ENCODE measurements at regions not wholly inside any gene's neighbourhood (a gene's known extent, or its start where the extent isn't known, plus 50 kb on each side); places are given as distances from the start of the nearest gene placed in this dataset.
A peak's percentile ranks its signal among the peaks of the same experiment; 100 is the strongest.

DNA sequence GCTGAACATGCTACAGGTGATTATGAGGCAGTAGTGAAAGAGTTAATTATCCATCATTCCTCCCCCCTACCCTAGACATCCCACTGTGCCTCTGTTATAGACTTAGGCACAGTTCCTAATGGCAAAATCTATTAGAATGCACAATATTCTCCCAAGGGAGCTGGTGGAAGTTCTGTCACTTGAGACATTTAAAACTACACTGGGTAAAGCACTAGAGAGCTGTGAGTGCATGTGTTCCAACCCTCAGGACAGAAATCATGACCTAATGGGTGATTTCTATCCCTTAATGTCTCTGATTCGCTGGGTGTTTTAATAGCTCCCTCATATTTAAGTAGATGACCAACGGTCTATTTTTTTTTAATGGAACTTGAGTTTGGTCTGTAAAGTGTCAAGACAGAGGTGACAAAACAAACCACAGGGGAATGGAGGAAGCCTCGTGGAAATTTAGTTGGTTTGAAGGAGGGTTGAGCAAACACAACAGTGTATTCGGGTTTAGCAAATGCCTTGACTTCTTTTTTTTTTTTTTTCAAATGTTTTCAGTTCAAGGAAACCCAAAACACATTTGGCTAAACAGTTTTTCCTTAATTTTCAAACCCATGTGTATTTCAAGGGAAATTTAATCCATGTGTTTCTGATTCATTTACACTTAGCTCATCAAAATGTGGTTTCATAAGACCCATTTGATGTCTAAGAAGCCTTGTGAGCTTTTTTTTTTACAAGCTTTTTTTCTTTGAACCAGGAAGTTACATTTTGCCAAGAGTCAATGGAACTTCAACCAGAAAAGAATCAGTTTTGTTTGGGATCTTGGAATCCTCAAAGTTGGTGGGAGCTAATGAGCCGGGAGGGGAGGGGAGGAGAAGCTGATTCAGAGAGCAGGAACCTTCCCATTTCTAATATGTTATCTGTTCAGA lies 665.1 kb upstream of the ZEB2 start:
- peak; percentile 67 for DNase-seq

DNA sequence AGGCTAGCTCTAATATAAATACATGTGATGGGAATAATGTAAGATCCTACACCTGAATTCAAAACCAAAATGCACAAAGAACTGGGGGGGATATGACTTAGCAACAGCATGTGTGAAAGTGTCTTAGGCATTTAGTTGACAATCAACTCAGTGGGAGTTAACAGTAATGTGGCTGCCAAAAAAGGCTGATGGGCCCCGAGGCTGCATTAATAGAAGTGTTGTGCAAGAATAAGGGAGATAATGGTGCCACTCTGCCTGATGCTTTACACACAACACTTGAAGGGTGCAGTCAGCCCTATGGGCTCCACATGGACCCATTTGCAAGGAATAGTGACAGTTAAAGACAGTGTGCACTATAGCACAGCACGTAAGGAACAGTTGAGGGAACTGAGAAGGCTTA lies 649.4 kb upstream of the ZEB2 start:
- no peak for DNase-seq

DNA sequence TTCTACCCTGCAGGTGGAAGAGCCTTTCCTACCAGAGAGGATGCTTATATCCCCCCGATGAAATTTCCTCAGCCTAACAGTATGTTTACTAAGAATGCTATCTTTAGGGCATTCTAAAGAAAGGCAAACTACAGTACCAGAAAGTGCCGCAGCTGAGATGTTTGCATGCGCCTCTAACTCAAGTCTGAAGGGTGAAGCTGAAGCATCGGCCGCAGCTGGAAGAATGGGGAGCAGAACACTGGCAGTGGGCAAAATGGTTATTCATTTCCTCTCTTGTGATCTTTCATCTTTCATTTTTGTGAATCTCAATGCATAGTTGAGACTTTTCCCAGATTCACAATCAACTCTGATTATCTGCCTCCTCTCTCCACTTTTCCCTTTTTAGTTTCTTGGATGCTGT lies 648.2 kb upstream of the ZEB2 start:
- DNase-seq: no peak

DNA sequence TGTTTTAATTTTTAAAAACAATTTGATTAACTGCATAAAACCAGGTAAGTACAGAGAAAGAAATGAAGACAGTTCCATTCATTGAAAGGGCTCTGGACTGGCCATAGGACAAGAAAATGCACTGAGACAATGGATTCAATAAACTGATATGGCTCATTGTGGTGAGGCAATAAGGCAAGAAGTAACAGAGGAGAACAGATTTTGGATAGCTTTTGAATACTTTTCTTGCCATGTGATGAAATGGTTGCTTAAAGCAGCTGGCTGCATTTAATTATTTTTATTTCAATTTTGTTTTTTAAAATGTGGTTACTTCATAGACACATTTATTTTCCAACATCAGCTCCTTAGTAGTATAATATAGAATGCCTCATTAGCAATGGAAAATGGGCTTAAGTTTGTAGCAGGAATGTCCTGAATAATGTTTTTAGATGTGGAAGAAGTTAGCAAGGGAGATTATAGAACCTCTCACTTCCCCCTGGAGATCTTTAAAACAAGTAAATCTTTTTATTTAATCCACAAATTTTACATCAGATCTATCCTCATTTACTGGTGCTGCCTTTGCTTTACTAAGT lies 646.9 kb upstream of the ZEB2 start:
- no peak for DNase-seq

DNA sequence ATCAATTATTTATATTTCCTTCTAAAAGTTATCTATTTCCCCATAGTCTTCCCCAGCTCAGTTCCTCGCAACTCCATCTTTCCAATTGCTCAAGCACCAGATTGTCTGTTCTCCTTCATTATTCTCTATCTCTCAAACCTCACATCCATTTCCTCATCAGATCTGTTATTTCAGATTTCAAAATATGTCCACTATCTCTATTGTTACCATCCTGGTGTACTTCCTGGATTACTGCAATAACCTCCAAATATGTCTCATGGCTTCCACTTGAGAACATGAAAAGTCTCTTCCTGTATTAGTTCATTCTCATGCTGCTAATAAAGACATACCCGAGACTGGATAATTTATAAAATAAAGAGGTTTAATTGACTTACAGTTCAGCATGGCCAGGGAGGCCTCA lies 641.7 kb upstream of the ZEB2 start:
- DNase-seq: no peak

DNA sequence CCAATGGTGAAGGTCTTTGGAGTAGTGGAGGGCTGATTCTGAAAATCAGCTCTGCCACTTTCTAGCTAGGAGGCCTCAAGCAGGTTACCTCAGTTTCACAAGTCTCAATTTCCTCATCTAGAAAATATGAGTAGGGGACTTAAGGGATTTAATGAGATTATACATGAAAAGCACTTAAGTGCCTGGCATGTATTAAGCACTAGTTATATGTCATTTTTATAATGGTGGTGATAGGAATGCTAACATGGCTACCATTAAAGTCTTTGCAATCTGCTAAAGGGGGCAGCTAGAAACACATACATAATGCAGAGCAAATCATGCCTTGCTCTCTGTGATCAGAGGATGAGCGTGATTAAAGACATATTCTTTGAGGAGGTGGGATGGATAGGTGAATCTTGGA lies 640.9 kb upstream of the ZEB2 start:
- no peak for DNase-seq

DNA sequence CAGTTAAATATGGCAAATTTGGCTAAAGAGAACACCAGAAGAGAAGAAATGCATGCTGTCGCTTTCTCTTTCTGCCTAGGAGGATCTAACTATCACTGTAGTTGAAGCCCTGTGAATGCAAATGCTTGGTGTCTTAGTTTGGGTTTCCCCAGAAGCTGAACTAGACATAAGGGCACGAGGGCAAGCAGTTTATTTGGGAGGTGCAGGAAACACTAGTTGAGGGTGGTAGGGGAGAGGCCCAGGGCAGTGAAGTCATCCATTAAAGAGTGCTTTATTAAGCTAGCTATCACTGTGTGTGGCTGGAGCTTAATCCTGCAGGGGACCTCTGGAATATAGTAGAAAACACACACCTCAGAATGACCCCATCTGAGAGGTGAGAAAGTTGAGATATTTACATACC lies 639.8 kb upstream of the ZEB2 start:
- DNase-seq: no peak

DNA sequence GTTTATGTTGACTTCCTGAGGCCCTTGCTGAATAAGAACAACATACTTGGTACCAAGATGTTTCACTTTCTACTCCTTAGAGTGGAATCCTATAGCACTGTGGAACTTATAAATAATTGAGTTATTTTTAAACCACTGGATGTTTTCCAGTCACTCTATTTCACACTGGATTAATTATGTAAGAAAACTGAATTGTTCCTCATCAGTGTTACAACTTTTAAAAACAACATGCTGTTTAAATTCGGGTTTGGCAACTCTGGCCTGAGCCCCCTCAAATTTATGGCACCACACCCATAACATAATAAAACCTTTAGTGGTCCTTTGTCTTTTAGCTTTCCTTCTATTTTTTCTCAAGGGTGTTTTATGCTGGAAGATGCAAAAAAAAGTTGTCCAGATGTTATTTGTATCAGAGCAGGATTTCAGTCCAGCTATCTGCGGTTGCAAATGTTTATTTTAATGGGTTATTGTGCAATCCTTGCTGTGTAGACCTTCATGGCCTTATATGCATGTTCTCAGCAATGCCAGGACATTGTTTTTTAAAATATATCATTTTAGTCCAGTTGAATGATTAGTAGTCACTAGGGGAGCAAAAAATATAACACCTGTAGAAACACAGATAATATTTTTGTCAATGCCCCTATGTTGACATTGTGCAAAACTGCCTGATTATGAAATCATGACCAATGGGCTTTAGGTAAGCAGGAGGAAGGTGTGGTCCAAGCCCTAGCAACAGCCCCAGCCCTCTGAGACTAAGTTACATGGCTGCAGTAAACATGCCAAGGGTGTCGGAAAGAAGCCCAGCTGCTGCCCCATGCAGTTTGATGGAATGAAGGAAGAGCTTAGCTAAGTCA lies 638.0 kb upstream of the ZEB2 start:
- no peak for DNase-seq

DNA sequence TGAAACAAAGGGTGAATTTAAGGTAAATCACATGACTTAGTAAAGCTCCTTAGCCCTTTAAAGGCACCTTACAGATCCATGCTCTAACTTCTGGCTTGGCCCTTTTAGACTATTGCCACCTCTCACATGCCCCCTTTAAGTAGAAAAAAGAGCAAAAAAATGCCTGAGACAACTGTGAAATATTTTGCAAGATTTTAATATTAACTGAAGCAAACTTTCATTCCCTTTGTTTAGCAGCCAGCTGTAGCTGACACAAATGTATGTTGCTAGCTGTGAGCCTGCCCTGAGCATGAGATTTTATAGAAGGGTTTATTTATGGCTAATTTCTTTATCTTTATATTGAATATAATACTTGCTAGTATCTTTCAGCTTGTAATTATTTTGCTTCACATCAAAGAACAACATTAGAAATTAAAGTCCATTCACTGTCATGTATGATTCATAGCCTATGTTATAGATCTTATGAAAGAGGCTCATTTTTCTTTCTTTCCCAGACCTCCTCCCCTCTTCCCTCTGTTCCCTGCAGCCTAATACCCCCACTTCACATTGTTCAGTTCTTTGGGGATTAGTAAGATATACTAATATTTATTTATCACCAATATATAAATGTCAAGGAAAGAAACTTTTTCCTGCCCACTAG lies 637.2 kb upstream of the ZEB2 start:
- no peak for DNase-seq

DNA sequence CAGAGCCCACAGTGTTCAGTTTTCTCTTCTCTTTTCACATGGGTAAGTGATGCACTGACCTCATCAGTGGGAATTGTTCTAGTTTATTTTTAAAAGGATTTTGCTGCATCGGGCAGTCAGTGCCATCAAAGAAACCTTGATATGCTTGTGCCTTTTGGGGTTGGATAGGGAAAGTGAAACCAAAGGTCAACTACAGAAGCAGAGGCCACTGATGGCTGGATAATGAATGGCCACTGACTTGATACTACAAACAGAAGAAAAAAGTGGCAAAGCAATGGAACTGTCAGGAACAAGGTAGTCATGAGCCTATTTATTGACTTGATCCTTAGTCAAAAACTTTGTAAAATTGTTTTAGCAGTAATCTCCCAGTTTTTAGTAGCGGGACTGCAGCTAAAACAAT lies 636.3 kb upstream of the ZEB2 start:
- DNase-seq: no peak

DNA sequence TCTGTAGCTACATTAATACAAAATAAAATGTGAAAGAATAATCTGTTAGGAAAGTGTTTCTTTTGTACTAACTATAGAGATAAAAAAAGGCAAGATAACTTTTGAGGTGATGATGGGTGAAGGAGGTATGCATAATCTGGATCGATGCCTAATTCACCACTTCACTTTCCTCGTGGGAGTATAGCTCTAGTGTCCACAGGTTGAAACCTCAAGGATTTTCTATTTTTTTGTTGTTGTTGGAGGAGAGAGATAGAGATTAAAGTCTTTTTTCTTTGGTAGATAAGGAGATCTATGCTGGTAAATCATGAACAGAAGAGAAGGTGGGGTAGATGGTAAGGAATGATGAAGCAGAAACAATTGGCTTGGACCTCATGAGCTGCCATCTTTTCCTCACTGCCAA lies 635.3 kb upstream of the ZEB2 start:
- DNase-seq: no peak

DNA sequence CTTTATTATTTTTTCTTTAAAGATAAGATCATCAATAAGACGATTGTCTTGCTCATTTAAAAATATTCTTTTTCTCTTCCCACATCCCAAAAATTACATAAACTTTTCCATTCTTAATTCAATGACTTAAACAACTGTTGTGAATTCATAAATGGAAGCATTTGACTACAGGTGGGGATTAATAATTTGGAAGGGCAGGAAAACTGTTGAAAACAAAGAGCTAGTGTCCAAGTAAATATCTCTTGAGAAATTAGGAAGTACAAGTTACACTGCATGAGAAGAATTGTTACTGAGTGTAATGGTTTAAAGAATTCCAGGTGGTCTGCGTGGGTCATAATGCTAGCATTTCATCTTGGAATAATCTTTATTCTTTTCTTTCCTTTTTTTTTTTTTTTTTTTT lies 634.8 kb upstream of the ZEB2 start:
- DNase-seq: no peak

DNA sequence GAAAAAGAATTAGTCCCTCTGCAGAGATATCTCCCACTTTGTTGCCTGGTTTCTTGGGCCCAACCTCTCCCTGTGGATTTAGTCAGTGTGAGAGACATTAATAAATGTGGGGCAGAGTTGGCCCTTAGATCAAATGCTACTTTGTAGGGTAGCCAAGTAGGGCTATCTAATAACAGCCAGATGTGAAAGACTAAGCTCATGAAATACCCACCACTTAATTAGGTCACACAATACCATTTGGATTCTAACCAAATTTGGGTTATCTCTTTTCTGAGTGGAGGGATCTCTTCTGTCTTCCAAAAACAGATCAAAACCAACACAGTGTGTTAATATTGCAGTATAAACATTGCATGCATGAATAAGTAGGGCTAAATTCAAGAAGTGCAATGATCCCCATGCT lies 626.8 kb upstream of the ZEB2 start:
- peak; percentile 88 for DNase-seq

DNA sequence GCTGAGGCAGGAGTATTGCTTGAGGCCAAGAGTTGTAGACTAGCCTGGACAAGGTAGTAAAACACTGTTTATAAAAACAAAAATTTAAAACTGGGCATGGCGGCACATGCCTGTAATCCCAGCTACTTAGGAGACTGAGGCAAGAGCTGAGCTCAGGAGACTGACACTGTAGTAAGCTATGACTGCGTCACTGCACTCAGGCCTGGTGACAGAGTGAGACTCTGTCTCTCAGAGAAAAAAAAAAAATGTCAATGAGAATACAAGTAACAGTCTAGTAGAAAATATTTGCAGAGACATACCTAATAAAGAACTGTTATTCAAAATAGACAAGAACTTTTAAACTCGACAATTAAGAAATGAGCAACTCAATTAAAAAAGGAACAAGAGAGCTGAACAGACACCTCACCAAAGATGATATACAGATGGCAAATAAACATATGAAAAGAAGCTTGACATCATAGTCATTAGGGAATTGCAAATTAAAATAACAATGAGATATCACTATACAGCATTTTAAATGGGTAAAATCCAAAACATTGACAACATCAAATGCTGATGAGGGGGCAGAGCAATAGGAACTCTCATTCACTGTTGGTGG lies 624.3 kb upstream of the ZEB2 start:
- no peak for DNase-seq

DNA sequence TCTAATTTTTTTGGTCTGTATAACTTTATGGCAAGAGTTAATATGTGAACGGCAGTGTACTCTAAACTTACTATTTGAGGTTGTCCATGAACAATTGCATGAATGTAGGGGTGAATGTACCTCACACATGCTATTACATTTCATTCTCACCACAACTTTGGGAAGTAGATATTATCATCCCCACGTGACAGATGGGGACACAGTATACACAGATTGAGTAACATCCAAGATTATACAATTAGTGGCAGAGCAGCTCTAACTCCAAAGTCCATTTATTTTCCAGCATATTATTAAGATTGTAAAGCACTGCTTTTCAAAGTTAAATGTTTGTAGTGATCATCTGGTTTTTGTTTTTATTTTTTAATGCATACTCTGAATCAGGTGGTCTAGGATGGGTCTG lies 622.1 kb upstream of the ZEB2 start:
- peak; percentile 21 for DNase-seq

DNA sequence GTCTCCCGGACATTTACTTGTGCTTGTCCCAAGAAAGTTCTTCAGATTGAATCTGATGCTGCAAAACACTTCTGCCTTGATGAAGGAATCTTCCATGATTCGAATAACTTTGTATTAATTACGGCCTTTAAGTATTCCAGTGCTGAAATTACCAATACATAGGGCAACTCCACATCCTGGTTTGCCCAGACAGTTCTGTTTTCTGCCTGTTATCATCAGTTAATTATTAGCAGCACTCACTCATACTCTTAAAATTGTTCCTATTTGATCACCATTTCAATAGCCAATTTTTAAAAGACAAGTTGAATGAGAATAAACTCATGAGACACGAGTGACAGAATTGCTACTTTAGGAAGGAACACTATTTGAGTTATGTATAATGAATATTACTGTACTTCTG lies 620.7 kb upstream of the ZEB2 start:
- no peak for DNase-seq

DNA sequence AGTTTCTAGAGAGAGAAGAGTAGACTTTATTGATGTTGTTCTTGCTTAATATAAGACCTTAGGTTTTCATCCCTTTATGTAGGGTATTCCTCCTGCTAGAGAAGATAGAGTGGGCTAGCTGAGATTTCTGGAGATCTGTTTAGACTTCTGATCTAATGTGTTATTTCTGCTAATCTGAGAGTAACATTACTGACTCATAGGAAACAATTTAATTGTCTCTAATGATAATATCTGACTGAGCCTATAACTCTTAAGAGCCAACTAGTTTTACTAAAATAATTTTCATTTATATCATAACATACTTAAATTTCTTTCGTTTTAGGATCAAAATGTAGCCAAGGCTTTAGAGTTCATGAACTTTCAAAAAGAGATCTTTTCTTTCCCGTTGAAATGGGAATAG lies 618.7 kb upstream of the ZEB2 start:
- no peak for DNase-seq

DNA sequence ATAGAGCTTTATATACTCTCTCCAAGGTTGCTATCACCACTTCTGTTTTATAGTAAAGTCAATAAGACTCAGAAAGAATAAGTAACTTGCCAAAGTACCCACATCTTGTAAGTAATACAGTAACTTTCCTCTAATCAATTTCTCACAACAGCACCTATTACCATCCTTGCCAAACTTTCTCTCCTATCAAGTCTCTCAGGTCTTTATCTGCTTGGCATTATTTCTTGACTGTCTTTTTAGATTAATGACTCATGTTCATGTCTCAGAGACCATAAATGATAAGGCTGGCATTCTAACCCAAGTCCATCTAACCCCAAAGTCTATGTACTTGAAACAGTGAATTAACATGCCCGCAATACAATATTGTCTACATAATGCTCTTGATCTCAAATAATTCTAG lies 618.0 kb upstream of the ZEB2 start:
- no peak for DNase-seq

DNA sequence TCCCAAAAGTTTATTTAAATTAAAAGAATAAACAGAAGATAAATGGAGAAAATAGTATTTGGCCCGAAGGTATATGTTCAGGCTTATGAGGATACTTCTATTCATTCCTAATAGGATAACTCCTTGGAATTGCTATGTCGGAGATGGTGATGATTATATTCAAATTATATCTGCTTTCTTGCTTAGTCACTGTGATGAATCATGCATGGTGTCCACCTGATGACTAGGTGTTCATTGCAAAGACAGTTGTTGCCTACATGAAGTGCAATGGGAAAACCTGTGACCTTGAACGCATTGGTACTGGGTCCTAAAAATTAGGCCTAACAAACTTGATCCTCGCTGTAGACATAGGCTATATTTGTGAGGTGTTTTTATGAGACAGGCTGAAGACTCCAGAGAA lies 617.3 kb upstream of the ZEB2 start:
- no peak for DNase-seq

DNA sequence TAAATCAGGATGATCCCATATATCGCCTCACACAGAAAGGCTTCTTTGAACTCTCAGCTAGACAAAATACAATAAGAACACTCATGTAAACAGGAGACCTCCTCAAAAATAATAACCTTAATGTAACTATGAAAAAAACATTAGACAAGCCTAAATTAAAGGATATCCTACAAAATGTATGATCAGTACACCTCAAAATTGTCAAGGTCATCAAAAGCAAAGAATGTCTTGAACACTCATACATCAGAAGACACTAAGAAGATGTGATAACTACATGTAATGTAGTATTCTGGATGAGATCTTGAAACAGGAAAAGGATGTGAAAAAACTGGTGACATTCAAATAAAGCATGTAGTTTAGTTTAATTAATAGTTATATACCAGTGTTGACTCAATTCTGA lies 616.8 kb upstream of the ZEB2 start:
- no peak for DNase-seq

DNA sequence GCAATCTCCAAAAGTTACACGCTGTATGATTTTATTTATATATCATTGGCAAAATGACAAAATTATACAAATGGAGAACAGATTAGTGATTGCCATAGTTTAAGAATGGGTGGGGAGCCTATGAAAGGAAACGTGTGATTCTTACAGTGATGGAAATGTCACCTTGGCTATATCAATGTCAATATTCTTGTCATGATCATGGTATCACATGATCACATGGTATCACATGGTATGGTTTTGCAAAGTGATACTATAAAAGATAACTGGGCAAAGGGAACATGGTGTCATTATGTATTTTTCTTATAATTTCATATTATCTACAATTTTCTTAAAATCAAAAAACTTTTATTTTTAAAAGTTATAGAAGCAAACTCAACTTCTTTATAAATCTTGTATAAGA lies 606.2 kb upstream of the ZEB2 start:
- no peak for DNase-seq

DNA sequence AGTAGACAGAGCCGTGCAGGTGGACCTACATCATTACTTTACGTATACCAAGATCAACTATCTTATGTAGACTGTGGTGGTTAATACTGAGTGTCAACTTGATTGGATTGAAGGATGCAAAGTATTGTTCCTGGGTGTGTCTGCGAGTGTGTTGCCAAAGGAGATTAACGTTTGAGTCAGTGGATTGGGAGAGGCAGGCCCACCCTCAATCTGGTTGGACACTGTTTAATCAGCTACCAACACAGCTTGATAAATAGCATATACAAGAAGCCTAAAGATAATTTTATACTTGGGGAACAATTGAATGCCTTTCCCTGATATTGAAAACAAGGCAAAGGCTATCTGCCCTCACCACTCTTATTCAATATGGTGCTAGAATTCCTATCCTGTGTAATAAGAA lies 604.2 kb upstream of the ZEB2 start:
- DNase-seq: no peak

DNA sequence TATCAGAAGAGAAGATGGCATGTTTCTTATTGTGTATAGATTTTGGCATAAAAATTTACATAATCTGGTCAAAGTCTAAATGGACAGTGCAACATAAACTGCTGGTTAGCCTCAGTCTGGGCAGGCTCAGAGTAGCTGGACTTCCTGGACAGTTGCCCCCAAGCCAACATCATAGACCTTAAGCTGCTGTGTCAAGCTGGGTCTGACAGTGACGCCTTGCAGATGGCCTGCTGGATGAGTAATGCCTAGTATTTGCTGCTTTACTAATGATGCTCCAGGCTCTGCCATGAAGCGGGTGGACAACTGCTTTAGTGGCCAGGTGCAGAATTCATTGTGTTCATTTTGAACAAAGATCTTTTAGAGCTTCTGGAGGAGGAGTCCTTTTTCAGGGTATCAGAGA lies 603.7 kb upstream of the ZEB2 start:
- DNase-seq: no peak
